ENCODE measurements at regions not wholly inside any gene's neighbourhood (a gene's known extent, or its start where the extent isn't known, plus 50 kb on each side); places are given as distances from the start of the nearest gene placed in this dataset.

DNA sequence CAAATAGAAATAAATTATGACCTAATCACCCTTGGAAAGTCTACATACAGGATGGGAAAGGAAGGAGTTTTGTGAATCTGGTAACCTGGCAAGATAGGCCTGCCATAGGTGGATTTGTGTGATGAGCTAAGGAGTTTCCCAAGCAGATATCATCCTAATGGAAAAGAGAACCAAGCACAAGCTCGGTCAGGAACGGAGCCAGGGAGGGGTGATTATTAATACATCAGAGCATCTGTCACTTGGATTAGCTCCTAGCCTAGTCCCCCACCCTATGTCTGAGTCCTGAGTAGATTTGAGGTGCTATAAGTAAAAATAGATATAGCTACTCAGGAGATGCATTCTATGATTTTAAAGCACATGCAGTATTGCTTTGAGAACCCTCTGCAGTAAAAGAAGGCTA lies 57.3 kb upstream of the SMARCA2 start:
- H3K9me3 ChIP-seq (ENCODE audit: low read length) = no peaks in the 10 kb centered on the region
- H3K27me3 ChIP-seq (ENCODE audit: low read length) = peaks cover 14% of the 10 kb centered on the region
- no peaks in the 10 kb centered on the region for H3K4me1 ChIP-seq (ENCODE audit: insufficient read depth, low read length)
- no peak overlapping the region for H2AFZ ChIP-seq (ENCODE audit: low read length)
- H3K9ac ChIP-seq (ENCODE audit: low read length) = no peak overlapping the region
- ChIA-PET CTCF (no interaction called here), POLR2A (ENCODE audit: unreplicated experiment) (no interaction called here)
- H3K79me2 ChIP-seq (ENCODE audit: low read length) = no peaks in the 10 kb centered on the region
- TF ChIP-seq EZH2 (IDR thresholded peaks at IDR 0.05; ENCODE audit: low read length, unreplicated experiment) (no peak), EZH2phosphoT487 (IDR thresholded peaks at IDR 0.05; ENCODE audit: borderline replicate concordance, low read length) (no peak)
- TF ChIP-seq, protein P1, sequence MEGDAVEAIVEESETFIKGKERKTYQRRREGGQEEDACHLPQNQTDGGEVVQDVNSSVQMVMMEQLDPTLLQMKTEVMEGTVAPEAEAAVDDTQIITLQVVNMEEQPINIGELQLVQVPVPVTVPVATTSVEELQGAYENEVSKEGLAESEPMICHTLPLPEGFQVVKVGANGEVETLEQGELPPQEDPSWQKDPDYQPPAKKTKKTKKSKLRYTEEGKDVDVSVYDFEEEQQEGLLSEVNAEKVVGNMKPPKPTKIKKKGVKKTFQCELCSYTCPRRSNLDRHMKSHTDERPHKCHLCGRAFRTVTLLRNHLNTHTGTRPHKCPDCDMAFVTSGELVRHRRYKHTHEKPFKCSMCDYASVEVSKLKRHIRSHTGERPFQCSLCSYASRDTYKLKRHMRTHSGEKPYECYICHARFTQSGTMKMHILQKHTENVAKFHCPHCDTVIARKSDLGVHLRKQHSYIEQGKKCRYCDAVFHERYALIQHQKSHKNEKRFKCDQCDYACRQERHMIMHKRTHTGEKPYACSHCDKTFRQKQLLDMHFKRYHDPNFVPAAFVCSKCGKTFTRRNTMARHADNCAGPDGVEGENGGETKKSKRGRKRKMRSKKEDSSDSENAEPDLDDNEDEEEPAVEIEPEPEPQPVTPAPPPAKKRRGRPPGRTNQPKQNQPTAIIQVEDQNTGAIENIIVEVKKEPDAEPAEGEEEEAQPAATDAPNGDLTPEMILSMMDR (conservative IDR thresholded peaks at IDR 0.05; ENCODE audit: low read depth, low read length) = no peak
- H3K9me2 ChIP-seq (replicated peaks; ENCODE audit: low read length) = no peaks in the 10 kb centered on the region
- H3K36me3 ChIP-seq (ENCODE audit: low read depth, low read length) = no peaks in the 10 kb centered on the region
- BruUV-seq (replicated peaks) = no TSS peak
- DNase-seq (no peak), ATAC-seq (no peak)
- no peaks in the 10 kb centered on the region for H3F3A ChIP-seq (ENCODE audit: low read length, unreplicated experiment)
- no peak overlapping the region for H3K4me2 ChIP-seq (ENCODE audit: low read length)
- H3K27ac ChIP-seq (ENCODE audit: low read length) = no peak overlapping the region
- intact Hi-C loops (cut with micrococcal nuclease) = no loop called here
- H4K20me1 ChIP-seq (ENCODE audit: low read length) = no peaks in the 10 kb centered on the region
- H3K4me3 ChIP-seq (ENCODE audit: low read length) = no peak overlapping the region

DNA sequence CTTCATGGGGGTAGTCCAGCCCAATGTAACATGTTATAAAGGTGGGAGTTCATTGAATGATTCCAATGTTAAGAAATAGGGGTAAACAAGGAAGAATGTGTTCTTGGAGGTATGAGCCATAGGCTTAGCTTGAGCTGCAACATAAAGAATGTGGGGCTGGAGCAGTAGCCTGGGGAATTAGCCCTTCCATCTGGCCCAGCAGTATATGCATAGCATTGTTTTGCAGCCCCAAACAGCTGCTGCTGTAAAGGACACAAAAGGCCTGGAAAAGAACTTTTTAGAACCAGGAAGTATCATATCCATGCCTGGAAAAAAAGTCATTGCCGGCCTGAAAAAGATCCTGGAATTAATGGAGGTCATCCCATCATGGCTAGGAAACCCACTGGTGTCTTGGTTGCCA lies 55.8 kb upstream of the SMARCA2 start:
- intact Hi-C loops (cut with micrococcal nuclease) = no loop called here
- Histone ChIP-seq H3K9me2 (replicated peaks; ENCODE audit: low read length) (no peaks in the 10 kb centered on the region), H2AFZ (ENCODE audit: low read length) (no peak overlapping the region), H3K4me1 (ENCODE audit: insufficient read depth, low read length) (no peaks in the 10 kb centered on the region), H3K9me3 (ENCODE audit: low read length) (no peaks in the 10 kb centered on the region), H3K4me2 (ENCODE audit: low read length) (no peak overlapping the region), H3K36me3 (ENCODE audit: low read depth, low read length) (no peaks in the 10 kb centered on the region), H3K79me2 (ENCODE audit: low read length) (no peaks in the 10 kb centered on the region), H3K27ac (ENCODE audit: low read length) (no peak overlapping the region), H4K20me1 (ENCODE audit: low read length) (no peaks in the 10 kb centered on the region), H3K4me3 (ENCODE audit: low read length) (no peak overlapping the region), H3K9ac (ENCODE audit: low read length) (no peak overlapping the region), H3F3A (ENCODE audit: low read length, unreplicated experiment) (no peaks in the 10 kb centered on the region), H3K27me3 (ENCODE audit: low read length) (peaks cover 14% of the 10 kb centered on the region)
- ATAC-seq (no peak), DNase-seq (no peak)
- POLR2A ChIA-PET (ENCODE audit: unreplicated experiment) = no interaction called here
- TF ChIP-seq EZH2phosphoT487 (IDR thresholded peaks at IDR 0.05; ENCODE audit: borderline replicate concordance, low read length) = no peak
- TF ChIP-seq, protein P1 (conservative IDR thresholded peaks at IDR 0.05; ENCODE audit: low read depth, low read length) = no peak
- no peak for TF ChIP-seq EZH2 (IDR thresholded peaks at IDR 0.05; ENCODE audit: low read length, unreplicated experiment)
- CTCF ChIA-PET = no interaction called here
- BruUV-seq (replicated peaks) = no TSS peak

DNA sequence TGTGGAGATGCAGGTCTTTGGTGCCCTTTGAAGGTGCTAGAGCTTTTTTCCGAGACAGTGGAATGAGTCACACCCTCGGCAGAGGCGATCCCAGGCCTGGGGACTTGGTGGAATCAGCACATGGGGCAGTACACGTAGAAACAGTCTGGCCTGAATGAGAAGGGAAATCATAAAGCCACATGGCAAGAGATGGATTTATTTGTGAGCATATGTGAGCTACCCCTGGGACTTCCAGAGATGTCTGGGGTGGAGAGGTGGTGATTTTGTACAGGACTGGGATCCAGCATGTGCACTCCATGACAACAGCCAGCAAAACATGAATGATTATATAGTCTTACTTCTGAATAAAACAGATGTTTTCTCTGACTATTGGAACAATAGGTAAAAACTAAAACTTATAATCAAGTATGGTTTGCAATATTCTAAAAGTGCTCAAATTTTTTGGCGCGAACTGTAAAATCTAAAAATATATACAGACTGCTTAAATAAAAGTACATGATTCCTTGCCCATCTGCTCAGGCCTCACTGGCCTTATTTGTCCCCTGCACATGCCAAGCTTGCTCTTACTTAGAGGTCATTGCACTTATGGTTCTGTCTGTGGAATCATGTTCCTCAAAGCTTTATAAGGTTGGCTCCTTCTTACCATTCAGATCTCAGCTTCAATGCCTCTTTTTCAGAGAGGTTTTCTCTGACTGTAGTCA lies 54.7 kb upstream of the SMARCA2 start:
- no peak overlapping the region for H3K9ac ChIP-seq (ENCODE audit: low read length)
- no peaks in the 10 kb centered on the region for H3K79me2 ChIP-seq (ENCODE audit: low read length)
- BruUV-seq (replicated peaks) = no TSS peak
- H3K9me3 ChIP-seq (ENCODE audit: low read length) = no peaks in the 10 kb centered on the region
- ChIA-PET CTCF (no interaction called here), POLR2A (ENCODE audit: unreplicated experiment) (no interaction called here)
- H3K4me3 ChIP-seq (ENCODE audit: low read length) = no peak overlapping the region
- intact Hi-C loops (cut with micrococcal nuclease) = no loop called here
- H3K4me2 ChIP-seq (ENCODE audit: low read length) = no peak overlapping the region
- H3K36me3 ChIP-seq (ENCODE audit: low read depth, low read length) = no peaks in the 10 kb centered on the region
- H3K4me1 ChIP-seq (ENCODE audit: insufficient read depth, low read length) = no peaks in the 10 kb centered on the region
- no peak for ATAC-seq
- H4K20me1 ChIP-seq (ENCODE audit: low read length) = no peaks in the 10 kb centered on the region
- H3K27me3 ChIP-seq (ENCODE audit: low read length) = peaks cover 22% of the 10 kb centered on the region
- H3K9me2 ChIP-seq (replicated peaks; ENCODE audit: low read length) = no peaks in the 10 kb centered on the region
- H3K27ac ChIP-seq (ENCODE audit: low read length) = no peak overlapping the region
- peak; percentile 4 for DNase-seq
- H2AFZ ChIP-seq (ENCODE audit: low read length) = no peak overlapping the region
- H3F3A ChIP-seq (ENCODE audit: low read length, unreplicated experiment) = no peaks in the 10 kb centered on the region
- TF ChIP-seq EZH2phosphoT487 (IDR thresholded peaks at IDR 0.05; ENCODE audit: borderline replicate concordance, low read length) (no peak), EZH2 (IDR thresholded peaks at IDR 0.05; ENCODE audit: low read length, unreplicated experiment) (no peak)
- TF ChIP-seq, protein P1 (conservative IDR thresholded peaks at IDR 0.05; ENCODE audit: low read depth, low read length) = no peak
